ENCODE measurements at regions not wholly inside any gene's neighbourhood (a gene's known extent, or its start where the extent isn't known, plus 50 kb on each side); places are given as distances from the start of the nearest gene placed in this dataset.

- TF ChIP-seq, protein P1, sequence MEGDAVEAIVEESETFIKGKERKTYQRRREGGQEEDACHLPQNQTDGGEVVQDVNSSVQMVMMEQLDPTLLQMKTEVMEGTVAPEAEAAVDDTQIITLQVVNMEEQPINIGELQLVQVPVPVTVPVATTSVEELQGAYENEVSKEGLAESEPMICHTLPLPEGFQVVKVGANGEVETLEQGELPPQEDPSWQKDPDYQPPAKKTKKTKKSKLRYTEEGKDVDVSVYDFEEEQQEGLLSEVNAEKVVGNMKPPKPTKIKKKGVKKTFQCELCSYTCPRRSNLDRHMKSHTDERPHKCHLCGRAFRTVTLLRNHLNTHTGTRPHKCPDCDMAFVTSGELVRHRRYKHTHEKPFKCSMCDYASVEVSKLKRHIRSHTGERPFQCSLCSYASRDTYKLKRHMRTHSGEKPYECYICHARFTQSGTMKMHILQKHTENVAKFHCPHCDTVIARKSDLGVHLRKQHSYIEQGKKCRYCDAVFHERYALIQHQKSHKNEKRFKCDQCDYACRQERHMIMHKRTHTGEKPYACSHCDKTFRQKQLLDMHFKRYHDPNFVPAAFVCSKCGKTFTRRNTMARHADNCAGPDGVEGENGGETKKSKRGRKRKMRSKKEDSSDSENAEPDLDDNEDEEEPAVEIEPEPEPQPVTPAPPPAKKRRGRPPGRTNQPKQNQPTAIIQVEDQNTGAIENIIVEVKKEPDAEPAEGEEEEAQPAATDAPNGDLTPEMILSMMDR (conservative IDR thresholded peaks at IDR 0.05; ENCODE audit: low read depth in 2 of 2): no peak
- TF ChIP-seq EZH2 (IDR thresholded peaks at IDR 0.05; ENCODE audit: low read depth, unreplicated experiment) (no peak), POLR2AphosphoS5 (IDR thresholded peaks at IDR 0.05; ENCODE audit: low read depth) (no peak), REST (IDR thresholded peaks at IDR 0.05; ENCODE audit: unreplicated experiment) (no peak), CREB1 (CRISPR knock-in tag; IDR thresholded peaks at IDR 0.05; ENCODE audit: low read depth) (no peak), ETS1 (IDR thresholded peaks at IDR 0.05) (no peak), JUNB (IDR thresholded peaks at IDR 0.05; ENCODE audit: unreplicated experiment) (no peak), STAT1 (IDR thresholded peaks at IDR 0.05; ENCODE audit: unreplicated experiment) (no peak), EZH2phosphoT487 (IDR thresholded peaks at IDR 0.05; ENCODE audit: unreplicated experiment) (no peak), ZNF114 (CRISPR knock-in tag; IDR thresholded peaks at IDR 0.05) (no peak), NANOG (IDR thresholded peaks at IDR 0.05; ENCODE audit: borderline replicate concordance) (no peak), ZNF331 (CRISPR knock-in tag; IDR thresholded peaks at IDR 0.05; ENCODE audit: low read depth) (no peak)
Observed at GRCh38 chrX:118239913-118240698, 105.8 kb upstream of the WDR44 start.

Data from GM23338 (cell line).